SK-N-SH (cell line): ENCODE measurements at regions not wholly inside any gene's neighbourhood (a gene's known extent, or its start where the extent isn't known, plus 50 kb on each side); places are given as distances from the start of the nearest gene placed in this dataset.

Experiments
- CTCF ChIA-PET: fragments of 300-600, 350-600 bp; formaldehyde crosslinking; extraction: SDS; loops from one replicate; lab custom pipeline; 2021; lab: Yijun Ruan, JAX
- POLR2A ChIA-PET: fragments of 350-600 bp; sonication (Branson Sonifier 250); formaldehyde crosslinking; extraction: SDS; loops from one replicate; lab custom pipeline; 2020; ENCODE audit warnings: antibody characterized with exemption, inconsistent platforms; lab: Yijun Ruan, JAX
- DNase-seq: peaks from one replicate; pipeline ENCODE4 v3.0.0; 2012
- H2AFZ ChIP-seq: fragments of 200-600 bp; sonication (generic); 2 replicates; pipeline ENCODE4 v1.8.1; 2016; ENCODE audit warnings: antibody characterized with exemption, mild to moderate bottlenecking, low read depth
- H3F3A ChIP-seq: fragments of 200-600 bp; sonication (generic); replicated peaks from 2 replicates; pipeline ENCODE3; 2016; ENCODE audit warnings: antibody characterized with exemption, mild to moderate bottlenecking; ENCODE audit not compliant: insufficient read depth
- H3K27ac ChIP-seq, 2 experiments: fragments of 200-500 bp in 1 of 2; fragments of 200-600 bp in 1 of 2; sonication (Bioruptor generic) in 1 of 2; sonication (generic), shearing (Covaris generic) in 1 of 2; 2 replicates each; pipeline versions ENCODE4 v1.5.1 to v1.6.1; 2014 to 2016; ENCODE audit warnings: low read depth in 2 of 2, inconsistent platforms in 1 of 2, low read length in 1 of 2, mild to moderate bottlenecking in 1 of 2, mixed read lengths in 1 of 2
- H3K27me3 ChIP-seq: fragments of 200-600 bp; sonication (generic), shearing (Covaris generic); 2 replicates; pipeline ENCODE4 v1.6.1; 2016; ENCODE audit warnings: mixed run types; ENCODE audit not compliant: insufficient read depth
- H3K36me3 ChIP-seq, 2 experiments: fragments of 200-500 bp in 1 of 2; fragments of 200-600 bp in 1 of 2; sonication (Bioruptor generic) in 1 of 2; sonication (generic) in 1 of 2; replicated peaks in 1 of 2; 2 replicates each; pipeline versions ENCODE3 to v1.5.1; 2014 to 2016; ENCODE audit warnings: low read length in 1 of 2, mild to moderate bottlenecking in 1 of 2; ENCODE audit not compliant: insufficient read depth in 2 of 2, control insufficient read depth in 1 of 2
- H3K4me1 ChIP-seq, 2 experiments: fragments of 200-500 bp in 1 of 2; fragments of 200-600 bp in 1 of 2; sonication (Bioruptor generic) in 1 of 2; sonication (generic), shearing (Covaris generic) in 1 of 2; 2 replicates each; pipeline versions ENCODE4 v1.5.1 to v1.6.1; 2014 to 2016; ENCODE audit warnings: low read depth in 1 of 2, low read length in 1 of 2, mixed run types in 1 of 2; ENCODE audit not compliant: insufficient read depth in 2 of 2, control insufficient read depth in 1 of 2
- H3K4me2 ChIP-seq: fragments of 200-600 bp; sonication (generic), shearing (Covaris generic); 2 replicates; pipeline ENCODE4 v1.6.1; 2017; ENCODE audit warnings: mixed run types
- H3K4me3 ChIP-seq, 2 experiments: fragments of 200-500 bp in 1 of 2; fragments of 200-600 bp in 1 of 2; sonication (Bioruptor generic) in 1 of 2; sonication (generic), shearing (Covaris generic) in 1 of 2; 2 replicates each; pipeline versions ENCODE4 v1.5.1 to v1.8.1; 2014 to 2016; ENCODE audit warnings: low read depth in 2 of 2, inconsistent platforms in 1 of 2, low read length in 1 of 2, mild to moderate bottlenecking in 1 of 2, mixed read lengths in 1 of 2, moderate library complexity in 1 of 2
- H3K79me2 ChIP-seq: fragments of 200-600 bp; sonication (generic); 2 replicates; pipeline ENCODE4 v1.8.1; 2017; ENCODE audit warnings: mild to moderate bottlenecking; ENCODE audit not compliant: insufficient read depth
- H3K9ac ChIP-seq: fragments of 200-600 bp; sonication (generic); 2 replicates; pipeline ENCODE4 v1.6.1; 2017; ENCODE audit warnings: mixed run types
- H3K9me2 ChIP-seq: fragments of 200-600 bp; sonication (generic); 2 replicates; pipeline ENCODE4 v1.6.1; 2017; ENCODE audit warnings: mixed run types
- H3K9me3 ChIP-seq: fragments of 200-600 bp; sonication (generic); 2 replicates; pipeline ENCODE4 v1.6.1; 2017; ENCODE audit warnings: mixed run types, mild to moderate bottlenecking, moderate library complexity
- H4K20me1 ChIP-seq: fragments of 200-600 bp; sonication (generic); 2 replicates; pipeline ENCODE4 v1.6.1; 2017; ENCODE audit warnings: mild to moderate bottlenecking, mixed run types; ENCODE audit not compliant: insufficient read depth
- CTCF ChIP-seq: fragments of 200-600 bp; sonication (generic); IDR thresholded peaks from 2 replicates; pipeline ENCODE4 v1.6.1; 2017; ENCODE audit warnings: antibody characterized with exemption, mild to moderate bottlenecking, moderate library complexity
- ELF1 ChIP-seq: IDR thresholded peaks from 2 replicates; pipeline ENCODE4 v1.4.0; 2012
- EP300 ChIP-seq, 2 experiments: IDR thresholded peaks; 2 replicates each; pipeline versions ENCODE4 v1.4.0 to v1.6.1; 2012; ENCODE audit warnings: borderline replicate concordance in 1 of 2, low read depth in 1 of 2, low read length in 1 of 2
- FOSL2 ChIP-seq: IDR thresholded peaks from 2 replicates; pipeline ENCODE4 v1.4.0; 2012; ENCODE audit warnings: low read depth, mild to moderate bottlenecking, moderate library complexity, borderline replicate concordance
- GATA2 ChIP-seq: sonication (generic); formaldehyde crosslinking; IDR thresholded peaks from 2 replicates; pipeline ENCODE4 v1.5.0; 2020; ENCODE audit warnings: mild to moderate bottlenecking, missing genetic modification reagents
- IRF3 ChIP-seq: fragments of 150-350 bp; IDR thresholded peaks from 2 replicates; pipeline ENCODE4 v1.6.1; 2016; ENCODE audit warnings: mild to moderate bottlenecking, low read depth, low read length
- MEF2A ChIP-seq: IDR thresholded peaks from 2 replicates; pipeline ENCODE4 v1.4.0; 2012; ENCODE audit warnings: low read depth, borderline replicate concordance
- RXRA ChIP-seq: IDR thresholded peaks from 2 replicates; pipeline ENCODE4 v1.4.0; 2012; ENCODE audit warnings: low read depth, mild to moderate bottlenecking, borderline replicate concordance
- SMC3 ChIP-seq: IDR thresholded peaks from 2 replicates; pipeline ENCODE4 v1.6.1; 2012; ENCODE audit warnings: low read depth, low read length, improper control_type of control experiment
- TEAD4 ChIP-seq: IDR thresholded peaks from 2 replicates; pipeline ENCODE4 v1.4.0; 2012; ENCODE audit warnings: mild to moderate bottlenecking, borderline replicate concordance; ENCODE audit not compliant: insufficient read depth
- WGBS: methylation state at CpG from one replicate; pipeline ENCODE4 v1.1.6; 2017; ENCODE audit warnings: low lambda C conversion rate; 5-methylcytosine and 5-hydroxymethylcytosine counted together
- TF ChIP-seq, protein P1 (sequence below): IDR thresholded peaks from 2 replicates; pipeline ENCODE4; 2012
- TF ChIP-seq, protein P2 (sequence below): IDR thresholded peaks from 2 replicates; pipeline ENCODE4 v1.4.0; 2012; ENCODE audit warnings: low read depth, borderline replicate concordance

DNA sequence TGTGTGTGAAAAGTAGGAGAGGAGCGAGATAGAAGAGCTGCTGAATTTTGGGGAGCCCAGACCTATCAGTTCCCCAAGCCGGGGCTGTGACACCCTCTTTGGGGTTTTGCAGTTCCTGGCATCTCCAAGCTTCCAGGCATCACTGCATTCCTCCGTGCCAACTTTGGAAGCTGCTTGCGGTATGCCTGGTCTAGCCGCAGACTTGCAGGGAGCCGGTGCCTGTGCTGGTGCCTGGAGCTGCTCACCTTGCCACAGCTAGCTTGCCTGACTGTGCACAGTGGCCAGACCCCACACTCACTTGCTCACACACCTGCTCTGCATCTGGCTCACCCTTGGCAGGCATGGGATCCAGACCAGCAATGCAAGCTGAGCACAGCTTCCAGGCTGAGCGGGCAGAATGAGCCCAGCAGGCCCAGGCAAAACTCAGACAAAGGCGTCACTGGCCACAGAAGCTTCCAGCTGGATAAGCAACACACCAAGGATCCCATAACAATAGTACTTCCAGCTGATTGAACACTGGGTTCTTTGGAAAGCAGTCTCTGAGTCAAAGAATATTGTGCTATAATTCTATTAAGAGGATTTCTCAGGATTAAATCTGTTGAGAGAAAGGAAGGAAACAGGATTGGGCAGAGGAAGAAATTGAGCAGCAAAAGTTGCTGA, 390.9 kb downstream of the TEX13C start:
- Histone ChIP-seq H3K79me2 (no peaks in the 10 kb centered on the region), H3F3A (no peaks in the 10 kb centered on the region), H3K27ac (no peak overlapping the region), H3K27me3 (no peaks in the 10 kb centered on the region), H3K4me1 (no peaks in the 10 kb centered on the region), H3K9ac (no peak overlapping the region), H3K9me2 (no peaks in the 10 kb centered on the region), H3K4me2 (no peak overlapping the region), H3K36me3 (no peaks in the 10 kb centered on the region), H3K9me3 (no peaks in the 10 kb centered on the region), H3K4me3 (no peak overlapping the region), H4K20me1 (no peaks in the 10 kb centered on the region), H2AFZ (no peak overlapping the region)
- ChIA-PET POLR2A (no interaction called here), CTCF (no interaction called here)
- no peak for TF ChIP-seq SMC3
- no peak for TF ChIP-seq GATA2 (CRISPR knock-in tag)
- WGBS = 0% methylated on average over 3 of the region's 8 CpGs
- DNase-seq = no peak

DNA sequence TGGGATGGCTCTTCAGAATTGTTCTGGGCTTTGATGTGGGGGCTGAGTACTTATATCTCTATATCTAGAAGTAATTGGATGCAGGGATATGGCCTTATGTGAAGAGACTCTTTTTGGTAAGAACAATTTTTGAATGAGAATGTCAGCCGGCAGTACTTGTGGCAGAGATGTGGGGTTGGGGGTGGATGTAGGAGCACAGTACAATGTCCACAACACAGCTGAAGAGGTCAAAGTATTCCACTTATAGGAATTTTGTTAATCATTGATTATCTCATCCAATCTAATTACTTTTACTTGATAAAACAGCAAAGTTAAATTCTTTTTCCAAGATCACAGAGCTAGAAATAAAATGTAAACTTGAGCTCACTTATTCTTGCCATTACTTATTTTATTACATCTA, 391.4 kb downstream of the TEX13C start:
- H3K27me3 ChIP-seq = no peaks in the 10 kb centered on the region
- TF ChIP-seq, protein P1, sequence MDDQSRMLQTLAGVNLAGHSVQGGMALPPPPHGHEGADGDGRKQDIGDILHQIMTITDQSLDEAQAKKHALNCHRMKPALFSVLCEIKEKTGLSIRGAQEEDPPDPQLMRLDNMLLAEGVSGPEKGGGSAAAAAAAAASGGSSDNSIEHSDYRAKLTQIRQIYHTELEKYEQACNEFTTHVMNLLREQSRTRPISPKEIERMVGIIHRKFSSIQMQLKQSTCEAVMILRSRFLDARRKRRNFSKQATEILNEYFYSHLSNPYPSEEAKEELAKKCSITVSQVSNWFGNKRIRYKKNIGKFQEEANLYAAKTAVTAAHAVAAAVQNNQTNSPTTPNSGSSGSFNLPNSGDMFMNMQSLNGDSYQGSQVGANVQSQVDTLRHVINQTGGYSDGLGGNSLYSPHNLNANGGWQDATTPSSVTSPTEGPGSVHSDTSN = no peak
- TF ChIP-seq SMC3 (no peak), TEAD4 (no peak), FOSL2 (no peak), RXRA (no peak), CTCF (no peak), ELF1 (no peak), IRF3 (no peak), MEF2A (no peak), EP300 (IDR thresholded peaks at IDR 0.05; ENCODE audit: borderline replicate concordance in 1 of 2, low read depth in 1 of 2, low read length in 1 of 2) (no peak)
- TF ChIP-seq, protein P2, sequence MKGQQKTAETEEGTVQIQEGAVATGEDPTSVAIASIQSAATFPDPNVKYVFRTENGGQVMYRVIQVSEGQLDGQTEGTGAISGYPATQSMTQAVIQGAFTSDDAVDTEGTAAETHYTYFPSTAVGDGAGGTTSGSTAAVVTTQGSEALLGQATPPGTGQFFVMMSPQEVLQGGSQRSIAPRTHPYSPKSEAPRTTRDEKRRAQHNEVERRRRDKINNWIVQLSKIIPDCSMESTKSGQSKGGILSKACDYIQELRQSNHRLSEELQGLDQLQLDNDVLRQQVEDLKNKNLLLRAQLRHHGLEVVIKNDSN = no peak
- CTCF ChIA-PET = no interaction called here
- no peaks in the 10 kb centered on the region for H3K4me1 ChIP-seq
- H3K9me2 ChIP-seq = no peaks in the 10 kb centered on the region
- H3K9ac ChIP-seq = no peak overlapping the region
- no peak overlapping the region for H2AFZ ChIP-seq
- DNase-seq = no peak
- H3K79me2 ChIP-seq = no peaks in the 10 kb centered on the region
- POLR2A ChIA-PET = no interaction called here
- H3K4me3 ChIP-seq = no peak overlapping the region
- no peaks in the 10 kb centered on the region for H3F3A ChIP-seq
- WGBS = 30% methylated on average over 1 of the region's 1 CpG
- no peaks in the 10 kb centered on the region for H3K36me3 ChIP-seq
- H3K27ac ChIP-seq = no peak overlapping the region
- no peaks in the 10 kb centered on the region for H3K9me3 ChIP-seq
- no peaks in the 10 kb centered on the region for H4K20me1 ChIP-seq
- H3K4me2 ChIP-seq = no peak overlapping the region
